HG02981 (cell line): ENCODE measurements at regions not wholly inside any gene's neighbourhood (a gene's known extent, or its start where the extent isn't known, plus 50 kb on each side); places are given as distances from the start of the nearest gene placed in this dataset.

Experiments used
- ATAC-seq: cut with Tn5 transposase; IDR thresholded peaks from one replicate; pipeline ENCODE4 v1.9.1; 2021; ENCODE audit warnings: mild to moderate bottlenecking, moderate library complexity; ENCODE audit not compliant: unreplicated experiment

DNA sequence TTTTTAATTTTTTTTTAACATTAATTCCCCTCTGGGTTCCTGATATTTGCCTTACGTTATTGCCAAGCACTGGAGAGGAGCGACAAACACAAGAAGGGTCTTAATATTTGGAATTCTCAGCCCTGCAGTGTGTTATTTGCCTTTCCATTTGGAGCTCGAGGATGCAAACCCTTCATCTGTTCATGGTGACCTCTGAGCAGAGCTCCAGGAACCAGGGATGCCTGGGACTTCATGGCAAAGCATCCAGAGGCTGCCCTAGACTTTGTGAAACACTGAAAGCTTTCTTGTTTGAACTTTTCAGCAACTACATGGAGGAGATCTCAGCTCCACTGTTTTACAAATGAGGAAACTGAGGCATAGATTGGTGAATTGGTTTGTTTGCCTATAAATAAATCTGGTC is 254.2 kb downstream of the CBLN1 start:
- ATAC-seq, result no peak

DNA sequence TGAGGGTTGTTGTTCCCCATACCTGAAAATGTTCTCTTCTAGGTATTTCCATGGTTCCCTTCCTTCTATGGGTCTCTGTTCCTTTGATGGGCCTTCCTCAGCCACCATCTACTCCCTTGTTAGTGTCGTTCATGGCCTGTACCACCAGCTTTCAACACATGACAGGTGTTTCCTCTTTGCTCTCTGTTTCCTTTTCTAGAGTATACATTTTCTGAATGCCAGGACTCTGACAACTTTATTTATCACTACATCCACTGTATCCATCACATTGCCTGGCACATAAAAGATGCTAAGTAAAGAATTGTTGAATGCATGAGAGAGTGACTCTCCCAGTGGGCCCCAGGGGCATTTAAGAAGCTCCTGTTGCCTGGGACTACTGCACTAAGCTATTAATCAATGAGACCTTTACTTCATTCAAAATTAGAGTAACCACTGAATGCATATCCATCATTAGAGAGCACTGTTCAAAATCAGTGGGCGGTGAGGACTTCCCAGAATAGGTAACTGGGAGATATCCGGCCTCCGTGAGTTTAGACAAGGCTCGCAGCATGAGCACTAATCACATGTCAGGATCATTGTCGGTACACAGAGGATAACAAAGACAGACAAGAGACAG is 255.0 kb downstream of the CBLN1 start:
- ATAC-seq, result no peak

DNA sequence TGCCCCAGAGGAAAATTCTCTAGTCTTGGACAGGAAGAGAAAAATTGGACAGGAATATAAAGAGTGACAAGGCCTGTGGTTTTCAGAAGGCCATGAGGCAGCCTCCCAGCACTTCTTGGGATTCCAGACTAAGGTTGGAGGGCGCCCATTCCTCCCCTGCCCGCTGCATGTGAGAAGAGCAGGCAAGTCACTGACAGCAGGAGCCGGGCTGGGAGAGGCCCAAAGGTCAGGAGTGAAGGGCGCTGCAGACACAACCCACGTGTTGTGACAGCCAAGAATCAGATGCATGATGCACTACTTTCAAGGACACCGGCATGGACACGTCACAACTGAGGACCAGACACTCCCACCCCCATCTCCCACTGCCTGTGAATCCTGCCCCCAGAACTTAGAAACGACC is 256.7 kb downstream of the CBLN1 start:
- ATAC-seq, result no peak

DNA sequence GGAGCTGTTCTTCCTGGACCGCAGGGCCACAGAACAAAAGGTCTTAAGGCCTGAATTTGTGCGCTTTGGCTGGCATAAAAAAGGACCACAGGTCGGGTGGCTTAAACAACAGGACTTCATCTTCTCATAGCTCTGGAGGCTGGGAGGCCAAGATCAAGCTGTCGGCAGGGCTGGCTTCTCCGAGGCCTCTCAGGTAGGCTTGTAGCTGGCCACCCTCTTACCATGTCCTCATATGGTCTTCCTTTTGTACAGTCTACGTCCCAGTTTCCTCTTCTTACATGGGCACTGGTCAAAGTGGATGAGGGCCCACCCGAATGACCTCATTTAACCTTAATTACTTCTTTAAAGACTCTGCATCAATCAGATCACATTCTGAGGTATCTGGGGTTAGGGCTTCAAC is 257.6 kb downstream of the CBLN1 start:
- ATAC-seq, result no peak

DNA sequence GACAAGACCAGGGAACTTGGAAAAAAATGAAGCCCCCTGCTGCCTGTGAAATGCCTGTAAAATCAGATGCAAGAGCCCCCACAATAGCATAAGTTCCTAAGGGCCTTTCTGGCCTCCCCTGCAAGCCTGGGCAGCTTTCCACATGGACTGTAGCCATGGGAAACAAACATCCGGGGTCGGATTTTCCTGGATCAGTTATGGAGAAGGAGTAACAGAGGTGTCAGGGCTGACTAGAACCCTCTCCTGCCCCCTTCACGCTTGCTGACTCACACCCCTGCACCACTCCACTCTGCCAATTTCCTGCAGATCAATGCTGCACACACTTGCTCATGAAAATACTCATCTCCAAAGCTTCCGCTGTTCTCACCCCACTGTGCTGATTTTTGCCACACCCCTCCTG is 258.6 kb downstream of the CBLN1 start:
- ATAC-seq, result no peak

DNA sequence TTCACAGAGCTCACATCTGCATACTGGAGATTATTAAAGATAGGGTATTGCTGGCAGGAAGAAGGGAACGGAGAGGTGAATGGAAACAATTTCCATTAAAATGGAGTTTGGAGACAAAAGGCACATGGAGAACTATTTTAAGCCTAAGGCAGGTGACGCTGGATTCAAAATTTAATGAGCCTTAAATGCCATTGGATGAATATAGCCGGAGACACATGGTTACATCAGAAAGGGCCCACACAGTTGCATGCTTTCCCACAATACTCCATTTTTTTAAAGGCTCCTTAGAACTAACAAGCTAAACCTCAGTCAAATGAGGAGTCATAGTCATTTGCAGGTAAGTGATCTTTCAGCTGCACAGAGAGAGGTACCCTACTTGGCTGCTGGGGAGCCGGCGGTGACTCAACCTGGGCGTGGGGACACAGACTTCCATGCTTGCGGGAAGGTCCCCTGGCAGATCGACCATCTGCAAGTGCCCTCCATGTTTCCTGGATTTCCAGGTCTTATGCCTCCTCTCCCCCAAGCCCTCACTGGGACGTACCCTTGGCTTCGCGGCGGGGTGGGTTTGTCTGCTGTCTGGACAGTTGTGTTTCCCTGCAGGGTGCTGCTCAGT is 259.2 kb downstream of the CBLN1 start:
- no peak for ATAC-seq

DNA sequence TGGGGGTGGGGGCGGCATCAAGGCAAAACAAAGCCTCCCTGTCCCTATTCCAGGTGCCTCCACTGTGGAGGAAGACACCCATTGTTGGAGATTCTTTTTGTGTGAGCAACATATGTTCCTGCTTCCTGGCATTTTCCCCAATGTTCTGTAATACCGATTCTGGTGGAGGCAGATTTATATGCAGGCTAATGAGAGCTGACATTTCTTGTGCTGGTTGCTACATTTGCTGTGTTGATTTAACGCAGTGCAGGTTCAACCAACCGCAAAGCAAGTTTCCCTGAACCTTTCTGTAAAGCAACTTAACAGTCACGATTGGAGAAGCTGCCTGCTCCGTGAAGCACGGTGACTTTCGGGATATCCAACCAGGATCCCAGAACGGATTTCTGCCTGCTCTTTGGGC is 260.5 kb downstream of the CBLN1 start:
- ATAC-seq, result no peak

DNA sequence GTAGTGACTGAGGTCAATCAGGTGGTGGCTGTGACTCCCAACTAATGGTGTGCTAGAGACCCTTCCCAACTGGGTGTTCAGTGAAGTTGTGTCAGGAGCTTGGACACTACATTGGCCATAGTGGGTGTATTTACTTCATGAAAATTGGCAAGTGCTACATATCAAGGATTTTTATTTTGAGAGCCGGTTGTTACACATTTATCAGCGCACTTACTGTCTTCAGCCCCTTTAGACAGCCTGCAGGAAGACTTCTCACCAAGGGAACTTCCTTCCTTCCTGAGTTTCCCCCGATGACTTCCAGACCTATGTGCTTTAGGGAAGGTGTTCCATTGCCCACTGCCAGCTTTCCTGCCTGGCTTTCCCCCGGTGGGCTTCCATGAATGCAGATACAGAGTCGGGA is 261.2 kb downstream of the CBLN1 start:
- no peak for ATAC-seq

DNA sequence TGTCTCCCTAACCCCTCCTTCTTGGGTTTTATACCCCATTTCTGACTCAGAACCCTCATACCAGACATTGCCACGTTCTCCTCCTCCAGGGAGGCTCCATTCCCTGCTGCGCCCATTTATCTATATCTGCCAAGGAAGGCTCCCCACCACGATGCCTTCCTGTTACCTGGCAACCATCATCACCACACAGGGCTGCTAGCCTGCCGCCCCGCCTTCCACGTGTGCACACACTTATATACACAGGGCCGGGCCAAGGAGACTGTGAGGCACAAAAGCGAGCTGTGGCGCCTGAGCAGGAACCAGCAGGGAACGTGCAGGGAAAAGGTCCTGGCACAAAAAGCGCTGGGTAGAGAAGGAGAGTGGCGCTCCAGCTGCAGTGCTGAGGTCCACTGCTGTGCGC is 261.8 kb downstream of the CBLN1 start:
- no peak for ATAC-seq

DNA sequence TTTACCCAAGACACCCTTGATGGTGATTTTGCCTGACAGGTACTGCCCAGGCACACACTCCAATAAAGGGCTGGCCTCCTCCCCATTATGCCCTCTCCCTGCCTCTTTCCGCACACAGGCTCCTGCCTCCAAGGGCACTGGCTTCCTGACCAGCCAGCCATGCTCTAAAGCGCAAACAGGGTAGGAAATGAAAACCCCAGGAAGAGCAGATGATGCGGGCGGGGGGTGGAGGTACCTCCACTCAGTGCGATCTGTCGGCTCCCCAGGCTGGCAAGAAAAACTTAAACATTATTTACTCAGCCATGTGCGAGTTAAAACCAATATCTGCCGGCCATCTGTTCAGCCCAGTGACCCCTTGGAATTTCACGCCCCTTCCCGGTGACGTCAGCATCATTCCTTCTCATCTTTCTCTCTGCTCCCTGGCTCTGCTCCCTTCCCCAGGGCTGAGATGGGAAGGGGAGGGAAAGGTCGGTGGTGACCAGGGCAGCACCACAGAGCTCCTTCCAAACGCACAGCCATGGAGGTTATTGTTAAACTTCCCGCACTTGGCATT is 262.5 kb downstream of the CBLN1 start:
- ATAC-seq, result no peak

DNA sequence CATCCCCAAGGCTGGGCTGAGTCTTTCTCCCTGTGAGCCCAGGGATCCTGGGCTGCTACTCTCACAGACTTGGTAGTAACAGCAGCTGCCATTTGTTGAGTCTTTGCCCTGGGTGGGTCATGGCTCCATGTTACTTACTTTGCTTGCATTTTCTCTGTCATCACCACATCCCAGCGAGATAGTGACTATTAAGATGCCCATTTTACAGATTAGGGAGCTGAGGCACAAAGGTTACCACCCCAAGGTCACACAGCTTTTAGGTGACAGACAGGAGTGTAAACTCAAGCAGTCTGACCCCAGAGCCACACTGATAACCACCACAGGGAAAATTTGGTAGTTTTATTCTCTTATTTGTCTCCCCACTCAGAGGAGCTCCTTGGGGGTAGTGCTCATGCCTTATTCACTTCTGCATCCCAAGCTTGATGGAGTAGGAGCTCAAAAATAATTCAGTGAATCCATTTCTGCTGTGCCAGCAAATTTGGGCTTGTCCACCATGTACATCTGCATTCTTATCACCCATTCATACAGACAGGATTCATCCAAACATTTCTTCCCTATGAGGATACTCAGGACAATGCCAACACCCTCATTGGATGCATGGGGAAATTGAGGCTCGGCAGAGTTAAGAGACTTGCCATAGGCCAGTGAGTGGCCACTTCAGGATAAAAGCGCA is 263.2 kb downstream of the CBLN1 start:
- no peak for ATAC-seq

DNA sequence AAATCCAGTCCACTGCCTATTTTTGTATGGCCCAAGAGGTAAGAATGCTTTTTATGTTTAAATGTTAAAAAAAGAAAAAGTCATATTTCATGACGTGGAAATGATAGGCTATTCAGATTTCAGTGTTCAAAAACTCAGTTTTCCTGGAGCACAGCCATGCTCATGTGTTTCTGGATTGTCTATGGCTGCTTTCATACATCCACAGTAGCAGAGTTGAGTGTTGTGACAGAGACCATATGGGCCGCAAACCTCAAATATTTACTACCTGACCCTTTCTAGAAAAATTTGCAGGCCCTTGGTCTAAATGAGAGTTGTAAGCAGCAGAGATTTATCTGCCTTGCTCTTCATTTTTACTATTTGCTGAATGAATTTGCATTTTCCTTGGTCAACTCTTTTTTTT is 264.1 kb downstream of the CBLN1 start:
- no peak for ATAC-seq

DNA sequence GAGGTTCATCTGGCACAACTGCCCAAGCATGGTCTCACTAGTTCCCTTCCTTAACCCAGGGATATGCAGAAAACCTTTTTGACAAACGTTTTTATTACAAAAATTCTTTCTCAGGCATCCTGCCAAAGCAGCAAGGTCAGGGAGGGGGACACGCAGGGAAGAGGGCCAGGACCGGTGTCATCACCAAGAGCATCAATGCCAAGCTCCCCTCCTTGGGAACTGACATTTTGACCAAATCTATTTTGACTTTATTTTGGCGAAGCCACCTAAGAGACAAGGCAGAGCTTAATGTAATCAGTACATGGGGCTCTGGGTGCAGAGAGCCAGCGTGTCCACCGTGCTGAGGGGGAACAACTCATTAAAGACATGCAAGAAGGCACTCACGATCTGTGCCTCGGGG is 265.2 kb downstream of the CBLN1 start:
- no peak for ATAC-seq

DNA sequence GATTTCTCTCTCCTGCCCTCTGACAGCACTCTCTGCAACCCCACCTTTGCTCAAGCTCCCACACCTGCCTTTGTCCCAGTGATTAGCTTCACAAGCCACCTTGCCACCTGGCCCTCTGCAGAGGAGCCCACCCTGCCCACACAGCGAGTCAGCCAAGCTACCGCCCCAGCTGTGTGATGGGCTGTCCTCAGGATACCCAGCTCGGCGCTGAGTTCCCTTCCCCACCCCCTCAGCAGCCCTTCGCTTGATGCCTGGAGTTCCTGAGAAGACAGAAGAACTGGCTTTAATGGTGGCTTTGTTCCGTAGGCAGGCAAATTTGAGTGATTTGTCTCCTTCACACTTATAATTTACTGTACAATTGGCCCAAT is 266.4 kb downstream of the CBLN1 start:
- no peak for ATAC-seq

DNA sequence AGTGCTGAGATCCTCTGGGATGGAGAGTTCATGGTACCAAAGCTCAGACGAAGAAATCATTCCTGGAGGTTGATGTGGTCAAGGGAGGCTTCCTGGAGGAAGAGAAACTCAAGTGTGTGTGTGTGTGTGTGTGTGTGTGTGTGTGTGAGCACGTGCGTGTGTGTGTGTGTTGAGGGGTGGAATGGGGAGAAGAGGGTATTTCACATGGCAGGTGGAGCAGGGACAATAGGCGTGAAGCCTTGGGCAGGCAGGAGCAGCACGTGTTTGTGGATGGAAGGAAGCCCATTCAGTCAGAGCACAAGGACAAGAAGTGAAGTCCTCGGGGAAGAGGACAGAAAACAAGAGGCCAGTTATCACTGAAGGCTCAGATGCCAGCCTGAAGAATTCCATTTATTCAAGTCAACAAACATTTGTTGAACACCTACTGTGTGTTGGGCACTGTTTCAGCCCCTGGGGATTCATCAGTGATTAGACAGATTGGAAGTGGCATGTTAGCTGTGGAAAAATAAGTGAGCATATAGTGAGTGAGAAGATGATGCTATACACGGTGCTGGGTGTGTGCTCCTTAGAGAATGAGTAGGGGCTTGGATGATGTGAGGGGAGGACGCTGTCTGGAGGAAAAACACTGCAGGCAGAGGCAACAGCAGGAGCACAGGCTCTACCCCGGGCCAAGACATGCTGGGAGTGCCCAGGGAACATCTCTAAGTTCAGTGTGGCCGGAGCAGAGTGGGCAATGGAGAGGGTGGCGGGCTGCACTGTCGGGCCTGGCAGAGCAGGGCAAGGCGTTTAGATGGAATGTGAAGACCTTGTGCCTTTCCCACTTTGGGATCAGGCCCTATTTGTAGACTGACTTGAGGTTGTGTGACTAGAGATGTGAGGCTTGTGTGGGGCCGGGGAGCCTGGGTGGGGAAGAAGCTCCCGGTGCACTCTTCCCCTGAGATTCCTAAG is 267.1 kb downstream of the CBLN1 start:
- ATAC-seq, result no peak

DNA sequence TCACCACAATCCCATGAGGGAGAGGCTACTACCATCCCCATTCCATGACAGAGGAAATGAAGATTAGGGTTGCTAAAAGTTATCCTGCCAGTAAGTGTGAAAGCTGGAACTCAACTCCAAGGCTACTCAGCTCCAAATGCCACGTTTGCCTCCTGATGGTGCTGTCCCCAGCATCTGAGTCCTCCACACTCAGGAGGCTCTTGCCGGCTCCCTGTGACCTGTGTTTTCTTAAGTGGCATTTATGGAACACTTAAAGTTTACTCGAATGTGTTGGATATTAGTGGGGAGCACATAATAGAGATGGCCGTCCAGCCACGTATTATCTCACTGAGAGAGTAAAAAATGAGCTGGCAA is 267.9 kb downstream of the CBLN1 start:
- ATAC-seq, result no peak

DNA sequence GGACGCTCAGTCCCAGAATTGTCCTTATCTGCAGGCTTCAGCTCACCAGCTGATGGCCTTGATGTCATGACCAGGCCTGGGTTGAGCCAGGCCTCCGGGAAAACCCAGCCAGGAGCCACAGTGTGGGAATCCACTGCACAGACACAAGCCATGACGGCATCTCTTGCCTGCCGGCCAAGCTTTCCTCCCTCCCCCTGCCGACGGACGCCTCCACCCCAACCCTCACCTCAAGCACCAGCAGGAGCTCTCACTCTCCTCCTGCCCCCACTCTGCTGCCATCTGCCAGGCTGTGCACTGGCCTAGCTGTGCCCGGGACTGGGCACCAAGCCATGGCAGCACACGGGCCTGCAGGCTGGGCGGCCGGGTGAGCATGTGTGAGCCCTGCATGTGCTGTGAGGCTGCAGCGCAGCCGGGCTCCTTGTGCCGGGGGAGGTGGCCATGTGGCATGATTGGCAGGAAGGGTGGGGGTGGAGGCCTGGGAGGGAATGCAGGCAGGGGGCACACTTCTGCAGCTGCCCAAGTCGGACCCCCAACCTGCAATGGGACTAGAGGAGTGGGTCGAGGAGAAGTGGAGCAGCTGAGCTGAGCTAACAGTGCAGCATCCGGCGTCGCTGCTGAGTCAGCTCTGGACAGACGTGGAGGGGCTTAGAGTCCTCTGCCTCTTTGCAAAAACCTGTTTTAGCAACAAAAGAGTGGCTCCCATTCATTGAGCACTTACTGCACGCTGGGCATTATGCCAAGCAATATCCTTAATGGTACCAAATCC is 268.5 kb downstream of the CBLN1 start:
- no peak for ATAC-seq

DNA sequence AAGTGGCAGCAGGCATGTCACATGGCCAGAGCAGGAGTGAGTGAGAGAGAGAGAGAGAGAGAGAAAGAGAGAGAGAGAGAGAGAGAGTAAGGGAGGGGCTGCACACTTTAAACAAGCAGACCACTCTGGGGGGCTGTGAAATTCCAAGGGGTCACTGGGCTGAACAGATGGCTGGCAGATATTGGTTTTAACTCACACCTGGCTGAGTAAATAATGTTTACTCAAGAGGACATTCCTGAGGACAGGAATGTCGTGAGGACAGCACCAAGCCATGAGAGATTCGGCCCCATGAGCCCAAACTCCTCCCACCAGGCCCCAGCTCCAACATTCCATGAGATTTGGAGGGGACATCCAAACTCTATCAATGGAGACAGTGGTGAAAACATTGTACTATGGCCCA is 269.7 kb downstream of the CBLN1 start:
- ATAC-seq, result no peak

DNA sequence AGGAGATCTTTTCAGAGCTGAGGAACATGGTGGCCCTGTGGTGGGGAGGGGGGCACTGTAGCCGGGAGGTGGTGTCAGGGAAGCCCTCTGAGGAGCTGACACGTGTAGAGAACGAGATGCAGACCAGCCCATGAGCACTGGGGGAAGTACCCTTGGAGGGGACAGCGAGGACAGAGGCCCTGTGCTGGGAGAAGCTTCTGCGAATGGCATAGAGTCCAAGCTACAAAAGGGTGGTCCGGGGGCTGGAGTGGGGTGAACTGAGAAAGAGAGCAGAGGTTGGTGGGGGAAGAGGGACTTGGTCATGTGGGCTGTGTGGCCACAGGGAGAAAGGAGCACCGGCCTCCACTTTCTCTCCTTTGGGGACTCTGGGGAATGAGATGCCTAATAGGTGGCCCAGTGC is 270.8 kb downstream of the CBLN1 start:
- no peak for ATAC-seq

DNA sequence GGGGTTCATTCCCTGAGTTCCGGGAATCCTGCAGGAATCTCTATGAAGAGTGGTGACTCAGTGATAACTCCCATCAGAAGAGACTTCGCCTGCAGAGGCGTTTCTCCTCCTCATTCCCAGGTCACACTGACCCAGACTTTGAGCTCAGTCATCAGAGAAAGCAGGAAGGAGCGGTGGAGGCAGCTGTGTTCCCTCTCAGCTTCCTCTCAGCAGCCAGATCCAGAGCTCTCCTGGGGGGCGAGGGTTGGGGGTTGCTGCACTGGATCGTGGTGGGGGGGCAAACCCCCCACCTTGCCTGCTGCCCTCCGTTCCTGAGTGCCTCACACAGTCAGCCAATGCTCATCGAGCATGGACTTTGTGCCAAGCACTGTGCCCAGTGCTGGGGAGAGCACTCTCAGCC is 271.2 kb downstream of the CBLN1 start:
- ATAC-seq, result no peak

DNA sequence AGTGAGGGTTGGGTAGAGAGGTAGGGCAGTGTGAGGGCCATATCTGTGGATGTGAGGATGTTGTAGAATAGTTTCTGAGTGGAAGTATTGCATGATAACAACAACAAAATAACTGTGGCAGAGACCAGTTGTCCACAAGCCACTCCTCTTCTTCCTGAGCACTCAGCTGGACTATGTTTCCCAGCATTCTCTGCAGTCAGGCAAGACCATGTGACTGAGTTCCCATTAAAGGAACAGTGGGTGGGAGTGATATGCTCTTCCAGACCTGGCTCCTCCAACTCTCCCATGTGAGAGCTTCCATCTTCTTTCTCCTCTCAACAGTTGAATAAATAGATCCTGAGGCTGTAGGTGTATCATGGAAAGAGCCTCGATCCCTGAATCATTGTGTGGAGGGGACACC is 272.4 kb downstream of the CBLN1 start:
- ATAC-seq, result no peak
